H1 (cell line): ENCODE measurements at regions not wholly inside any gene's neighbourhood (a gene's known extent, or its start where the extent isn't known, plus 50 kb on each side); places are given as distances from the start of the nearest gene placed in this dataset.

Source experiments
- CBX5 ChIP-seq: fragments of 300-800, 300-1000 bp; sonication (generic); IDR thresholded peaks from 2 replicates; pipeline ENCODE4 v1.7.1; 2016; ENCODE audit warnings: antibody characterized with exemption, low read length, low read depth
- CHD7 ChIP-seq: fragments of 300-600 bp; sonication (generic); IDR thresholded peaks from 2 replicates; pipeline ENCODE4 v1.7.1; 2012; ENCODE audit warnings: low read length, moderate library complexity, mild to moderate bottlenecking, inconsistent platforms; ENCODE audit not compliant: insufficient replicate concordance
- EZH2 ChIP-seq: fragments of 200-600 bp; sonication (generic); IDR thresholded peaks from 2 replicates; pipeline ENCODE4 v1.7.1; 2012; ENCODE audit warnings: low read depth, mild to moderate bottlenecking, moderate library complexity, low read length, inconsistent platforms; ENCODE audit not compliant: severe bottlenecking
- HDAC6 ChIP-seq: IDR thresholded peaks from one replicate; pipeline ENCODE4 v1.7.1; 2012; ENCODE audit warnings: low read depth, mild to moderate bottlenecking, inconsistent platforms, low read length, moderate library complexity
- RBBP5 ChIP-seq: IDR thresholded peaks from 2 replicates; pipeline ENCODE4 v1.7.1; 2012; ENCODE audit warnings: low read depth, mild to moderate bottlenecking, inconsistent platforms, low read length, moderate library complexity, borderline replicate concordance

GRCh38 chr12:89845767-89846166, 137.1 kb upstream of the ATP2B1 start (continued):
- TF ChIP-seq CHD7 (no peak), EZH2 (no peak), RBBP5 (no peak), CBX5 (no peak), HDAC6 (no peak)
